C4-2B (cell line): ENCODE measurements at regions not wholly inside any gene's neighbourhood (a gene's known extent, or its start where the extent isn't known, plus 50 kb on each side); places are given as distances from the start of the nearest gene placed in this dataset.
A peak's percentile ranks its signal among the peaks of the same experiment; 100 is the strongest.

Source experiments
- H3K27ac ChIP-seq: fragments of 450-650 bp; 2 replicates; pipeline ENCODE4 v1.5.1; 2017
- ZFX ChIP-seq: fragments of 450-650 bp; IDR thresholded peaks from 2 replicates; pipeline ENCODE4 v1.6.1; 2017
- TF ChIP-seq, protein P1 (sequence below): fragments of 450-650 bp; conservative IDR thresholded peaks from 2 replicates; pipeline ENCODE4 v1.5.1; 2017; ENCODE audit warnings: mild to moderate bottlenecking

- no peak for TF ChIP-seq ZFX
- no peak overlapping the region for H3K27ac ChIP-seq
Measured at GRCh38 chr2:12051831-12052230, 305.4 kb downstream of the LPIN1 start.

DNA sequence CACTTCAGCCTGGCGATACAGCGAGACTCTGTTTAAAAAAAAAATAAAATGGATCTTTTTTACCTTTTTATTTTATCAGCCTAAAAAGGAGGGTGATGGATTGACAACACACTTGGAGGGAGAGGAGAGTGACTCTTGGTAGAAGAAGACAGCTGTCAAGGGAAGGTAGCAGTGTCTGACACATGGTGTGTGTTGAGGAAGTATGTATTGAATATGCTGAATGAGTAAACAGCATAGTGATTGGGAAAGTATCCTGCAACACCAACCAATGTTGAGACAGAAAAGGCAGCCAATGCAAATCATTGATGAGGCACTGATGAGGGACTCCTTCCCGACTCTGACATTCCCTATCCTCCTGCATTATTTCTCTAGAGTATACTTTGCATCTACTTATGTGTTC is 306.4 kb downstream of the LPIN1 start:
- H3K27ac ChIP-seq, result no peak overlapping the region
- TF ChIP-seq ZFX, result no peak
- TF ChIP-seq, protein P1, sequence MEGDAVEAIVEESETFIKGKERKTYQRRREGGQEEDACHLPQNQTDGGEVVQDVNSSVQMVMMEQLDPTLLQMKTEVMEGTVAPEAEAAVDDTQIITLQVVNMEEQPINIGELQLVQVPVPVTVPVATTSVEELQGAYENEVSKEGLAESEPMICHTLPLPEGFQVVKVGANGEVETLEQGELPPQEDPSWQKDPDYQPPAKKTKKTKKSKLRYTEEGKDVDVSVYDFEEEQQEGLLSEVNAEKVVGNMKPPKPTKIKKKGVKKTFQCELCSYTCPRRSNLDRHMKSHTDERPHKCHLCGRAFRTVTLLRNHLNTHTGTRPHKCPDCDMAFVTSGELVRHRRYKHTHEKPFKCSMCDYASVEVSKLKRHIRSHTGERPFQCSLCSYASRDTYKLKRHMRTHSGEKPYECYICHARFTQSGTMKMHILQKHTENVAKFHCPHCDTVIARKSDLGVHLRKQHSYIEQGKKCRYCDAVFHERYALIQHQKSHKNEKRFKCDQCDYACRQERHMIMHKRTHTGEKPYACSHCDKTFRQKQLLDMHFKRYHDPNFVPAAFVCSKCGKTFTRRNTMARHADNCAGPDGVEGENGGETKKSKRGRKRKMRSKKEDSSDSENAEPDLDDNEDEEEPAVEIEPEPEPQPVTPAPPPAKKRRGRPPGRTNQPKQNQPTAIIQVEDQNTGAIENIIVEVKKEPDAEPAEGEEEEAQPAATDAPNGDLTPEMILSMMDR, result no peak

- no peak overlapping the region for H3K27ac ChIP-seq
- no peak for TF ChIP-seq ZFX
- TF ChIP-seq, protein P1, result no peak
Measured at GRCh38 chr2:12054956-12055618, 308.7 kb downstream of the LPIN1 start.

GRCh38 chr2:12057436-12058166 is 311.2 kb downstream of the LPIN1 start:
- H3K27ac ChIP-seq, result no peak overlapping the region
- TF ChIP-seq, protein P1, result no peak
- no peak for TF ChIP-seq ZFX

DNA sequence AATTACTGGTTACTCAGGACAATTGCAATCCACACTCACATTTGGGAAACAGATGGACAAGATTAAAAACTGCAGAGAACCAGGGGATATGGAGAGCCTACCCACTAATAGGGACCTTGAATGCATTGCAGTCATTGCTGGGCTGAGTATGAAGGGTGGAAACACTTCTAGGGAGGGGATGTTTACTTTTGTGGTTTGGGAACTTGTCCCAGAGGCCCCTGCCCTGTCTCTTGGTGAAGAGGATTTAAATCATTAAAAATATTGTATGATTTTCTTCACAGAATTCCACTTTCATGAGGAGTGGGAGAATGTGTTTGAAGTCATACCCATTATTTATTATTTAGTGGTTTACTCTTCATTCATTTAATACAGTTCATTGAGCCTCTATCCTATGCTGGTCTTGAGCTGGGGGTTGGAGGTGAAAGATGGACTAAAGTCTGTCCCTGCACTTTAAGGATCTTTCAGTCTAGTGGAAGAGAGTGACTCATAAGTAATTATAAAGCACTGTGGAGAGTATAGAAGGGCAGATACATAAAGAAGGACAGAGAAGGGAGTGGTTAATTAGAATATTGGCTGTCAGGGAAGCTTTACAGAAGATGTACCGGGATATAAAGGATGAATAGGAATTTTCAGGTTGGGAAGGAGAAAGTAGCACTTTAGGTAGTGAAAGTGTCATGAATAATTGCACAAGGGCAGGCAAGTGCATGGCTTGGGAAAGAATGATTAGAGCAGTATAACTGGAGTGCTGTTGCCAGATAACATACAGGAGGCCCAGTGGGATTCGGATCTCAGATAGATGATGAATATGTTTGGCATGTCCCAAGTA is 313.4 kb downstream of the LPIN1 start:
- no peak overlapping the region for H3K27ac ChIP-seq
- TF ChIP-seq ZFX, result no peak
- TF ChIP-seq, protein P1, result no peak

DNA sequence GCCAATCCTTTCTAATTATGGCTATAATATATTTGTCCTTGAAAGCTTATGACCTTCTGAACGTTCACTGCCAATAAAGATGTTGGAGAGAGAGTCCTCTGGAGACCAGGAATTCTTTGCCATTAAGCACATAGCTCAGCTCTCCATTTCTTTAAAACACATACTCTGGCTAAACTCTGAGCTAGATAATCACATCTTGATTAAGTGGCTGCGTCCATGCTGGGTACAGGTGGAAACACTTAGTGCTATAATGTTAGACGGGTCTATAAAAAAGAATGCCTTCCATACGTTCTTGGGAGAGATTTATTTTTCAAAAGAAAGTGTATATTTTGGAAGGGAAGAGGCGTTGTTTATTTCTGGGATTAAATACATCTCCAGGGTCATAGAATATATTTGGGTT is 314.5 kb downstream of the LPIN1 start:
- TF ChIP-seq, protein P1, result no peak
- TF ChIP-seq ZFX, result no peak
- H3K27ac ChIP-seq, result no peak overlapping the region; the same call in 1 of the 2 replicates

DNA sequence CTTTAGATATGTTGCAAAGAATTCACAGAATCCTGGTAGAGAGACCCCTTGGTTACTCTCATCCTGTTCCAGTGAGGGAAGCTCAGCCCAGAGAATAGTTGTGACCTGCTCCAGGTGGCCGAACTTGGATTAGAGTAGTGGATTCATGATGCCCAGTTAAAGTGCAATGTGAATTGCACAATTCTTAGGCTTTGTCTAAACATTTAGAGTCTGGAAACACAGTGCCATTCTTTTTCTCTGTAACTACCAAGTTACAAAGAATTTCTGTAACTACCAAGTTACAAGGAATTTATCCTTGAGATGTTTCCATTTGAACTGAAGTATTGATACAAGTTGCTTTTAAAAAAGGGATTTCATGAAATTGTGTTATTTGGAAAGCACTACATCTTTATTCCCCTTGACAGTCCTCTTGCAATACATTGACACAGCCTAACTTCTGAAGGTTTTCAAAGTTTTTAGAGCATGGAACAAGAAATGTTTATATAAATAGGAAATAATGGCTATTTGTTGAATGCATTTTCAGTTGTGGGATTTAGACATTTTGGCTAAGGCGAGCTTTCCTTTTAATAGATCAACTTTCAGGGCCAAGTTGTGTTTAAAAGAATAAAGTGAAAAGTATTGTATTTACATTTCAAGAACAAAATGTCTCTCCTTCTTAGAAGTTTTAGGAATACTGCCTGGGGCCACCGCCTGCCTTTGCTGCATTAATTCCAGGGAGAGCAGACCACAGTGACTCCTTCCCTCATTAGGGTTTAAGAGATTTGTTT is 315.0 kb downstream of the LPIN1 start:
- peak overlapping the region; percentile 43; the same call in 1 of the 2 replicates for H3K27ac ChIP-seq
- TF ChIP-seq, protein P1, result no peak
- no peak for TF ChIP-seq ZFX
